ENCODE measurements at regions not wholly inside any gene's neighbourhood (a gene's known extent, or its start where the extent isn't known, plus 50 kb on each side); places are given as distances from the start of the nearest gene placed in this dataset.

GRCh38 chr12:115078990-115079389, 395.0 kb upstream of the TBX3 start:
- TF ChIP-seq FOXA1 (IDR thresholded peaks at IDR 0.05) (no peak), LEF1 (IDR thresholded peaks at IDR 0.05; ENCODE audit: borderline replicate concordance) (no peak), CTBP1 (IDR thresholded peaks at IDR 0.05; ENCODE audit: borderline replicate concordance) (no peak), SP1 (IDR thresholded peaks at IDR 0.05) (no peak), TARDBP (IDR thresholded peaks at IDR 0.05) (no peak), FOXM1 (IDR thresholded peaks at IDR 0.05; ENCODE audit: borderline replicate concordance) (no peak), NFRKB (IDR thresholded peaks at IDR 0.05) (no peak), BHLHE40 (IDR thresholded peaks at IDR 0.05; ENCODE audit: borderline replicate concordance) (no peak), PKNOX1 (IDR thresholded peaks at IDR 0.05) (no peak), ZNF384 (IDR thresholded peaks at IDR 0.05) (no peak), ELF4 (IDR thresholded peaks at IDR 0.05) (no peak)
